ENCODE measurements at regions not wholly inside any gene's neighbourhood (a gene's known extent, or its start where the extent isn't known, plus 50 kb on each side); places are given as distances from the start of the nearest gene placed in this dataset.

GRCh38 chr6:3636060-3636459 is 115.5 kb downstream of the PXDC1 start:
- Histone ChIP-seq H3K4me2 (ENCODE audit: low read depth, low read length) (no peak overlapping the region), H2BK5ac (ENCODE audit: low read depth, low read length, poor library complexity, severe bottlenecking) (no peak overlapping the region), H3K18ac (ENCODE audit: low read depth, low read length) (no peak overlapping the region), H3K9ac (ENCODE audit: low read depth, low read length) (no peak overlapping the region), H4K20me1 (ENCODE audit: insufficient read depth, low read length) (no peaks in the 10 kb centered on the region), H4K8ac (ENCODE audit: low read depth in 2 of 2, low read length in 2 of 2) (no peak overlapping the region), H2BK20ac (ENCODE audit: low read depth, low read length) (no peak overlapping the region), H3K27me3 (ENCODE audit: control insufficient read depth, insufficient read depth, low read length) (peaks cover 34% of the 10 kb centered on the region), H3K56ac (ENCODE audit: extremely low read depth, insufficient read depth, low read length) (no peak overlapping the region), H3K9me1 (ENCODE audit: insufficient read depth, low read length) (no peaks in the 10 kb centered on the region), H2AK9ac (replicated peaks; ENCODE audit: low read depth, low read length, poor library complexity) (no peak overlapping the region), H2AK5ac (ENCODE audit: low read depth, low read length) (no peak overlapping the region), H3K23ac (ENCODE audit: low read depth, low read length) (no peak overlapping the region), H3K4ac (ENCODE audit: low read depth, low read length) (no peak overlapping the region), H3K14ac (replicated peaks; ENCODE audit: low read depth, low read length) (no peak overlapping the region), H4K91ac (ENCODE audit: insufficient read depth, low read depth, low read length) (no peak overlapping the region), H3K4me3 (ENCODE audit: insufficient read depth, low read depth, low read length) (no peak overlapping the region), H4K5ac (ENCODE audit: low read depth, low read length) (no peak overlapping the region), H3K36me3 (ENCODE audit: control insufficient read depth, insufficient read depth, low read length) (no peaks in the 10 kb centered on the region), H2AFZ (replicated peaks; ENCODE audit: low read length, poor library complexity) (no peak overlapping the region), H3K79me1 (ENCODE audit: low read depth in 1 of 2, low read length in 2 of 2) (no peaks in the 10 kb centered on the region), H3K27ac (ENCODE audit: insufficient read depth, low read length) (no peak overlapping the region), H2BK15ac (ENCODE audit: low read depth, low read length) (no peak overlapping the region), H3K9me3 (ENCODE audit: control insufficient read depth, insufficient read depth, low read length) (no peaks in the 10 kb centered on the region), H2BK120ac (ENCODE audit: low read depth, low read length) (no peak overlapping the region), H3K4me1 (ENCODE audit: control insufficient read depth, insufficient read depth, low read length) (no peaks in the 10 kb centered on the region)
- TF ChIP-seq RFX5 (IDR thresholded peaks at IDR 0.05; ENCODE audit: low read depth, low read length) (no peak), BHLHE40 (IDR thresholded peaks at IDR 0.05; ENCODE audit: low read depth, low read length) (no peak), CTCF (conservative IDR thresholded peaks at IDR 0.05; ENCODE audit: low read depth, low read length) (no peak), RCOR1 (IDR thresholded peaks at IDR 0.05; ENCODE audit: insufficient replicate concordance, low read length) (no peak), NFE2L2 (IDR thresholded peaks at IDR 0.05; ENCODE audit: low read depth, low read length) (no peak), CHD1 (IDR thresholded peaks at IDR 0.05; ENCODE audit: low read depth, low read length) (no peak), CEBPB (IDR thresholded peaks at IDR 0.05; ENCODE audit: low read depth, low read length) (no peak), MAZ (IDR thresholded peaks at IDR 0.05; ENCODE audit: borderline replicate concordance, low read depth, low read length) (no peak), MAFK (IDR thresholded peaks at IDR 0.05; ENCODE audit: low read depth, low read length) (no peak), RAD21 (IDR thresholded peaks at IDR 0.05; ENCODE audit: low read length) (no peak), USF2 (IDR thresholded peaks at IDR 0.05; ENCODE audit: low read depth, low read length) (no peak), MXI1 (IDR thresholded peaks at IDR 0.05; ENCODE audit: borderline replicate concordance, low read depth, low read length) (no peak), POLR2A (IDR thresholded peaks at IDR 0.05; ENCODE audit: low read depth, low read length) (no peak), FOS (IDR thresholded peaks at IDR 0.05; ENCODE audit: low read depth, low read length) (no peak)
- DNase-seq (no peak), ATAC-seq (ENCODE audit: low read depth) (no peak)
- ChIA-PET POLR2A (ENCODE audit: unreplicated experiment) (no interaction called here), CTCF (no interaction called here)
- intact Hi-C loops (cut with micrococcal nuclease) (no loop called here), in situ Hi-C loops (cut with MboI; ENCODE audit: low sequenced_read_pairs) (no loop called here), dilution Hi-C loops (cut with HindIII; ENCODE audit: low sequenced_read_pairs, unreplicated experiment) (no loop called here)
- no TSS peak for BruUV-seq (replicated peaks)
- WGBS, 2 experiments (ENCODE audit: extremely low coverage in 2 of 2, insufficient read length in 1 of 2): 100% methylated on average over 1 of the region's 8 CpGs; no CpG with 5 or more reads in 1 of the 2 experiments
